ENCODE measurements at regions not wholly inside any gene's neighbourhood (a gene's known extent, or its start where the extent isn't known, plus 50 kb on each side); places are given as distances from the start of the nearest gene placed in this dataset.
"Not testable (repeated sequence)": the region's sequence is repeated elsewhere in the genome, so short reads cannot be mapped to it uniquely, and the experiment has no call there.

GRCh38 chr6:51060262-51060762, 241.6 kb downstream of the TFAP2B start:
- FAIRE-seq, result no peak

GRCh38 chr6:51062166-51062722, 243.6 kb downstream of the TFAP2B start:
- no peak for FAIRE-seq

- no peak for FAIRE-seq
Observed at GRCh38 chr6:51077821-51078518, 259.3 kb downstream of the TFAP2B start.

- FAIRE-seq, result no peak
Observed at GRCh38 chr6:51090343-51090742, 271.7 kb downstream of the TFAP2B start.

GRCh38 chr6:51093871-51094270, 275.2 kb downstream of the TFAP2B start:
- FAIRE-seq, result no peak

- FAIRE-seq, result no peak
Observed at GRCh38 chr6:51094271-51094670, 275.6 kb downstream of the TFAP2B start.

- no peak for FAIRE-seq
Observed at GRCh38 chr6:51098246-51098645, 279.6 kb downstream of the TFAP2B start.

- FAIRE-seq, result no peak
Observed at GRCh38 chr6:51098791-51099190, 280.1 kb downstream of the TFAP2B start.

GRCh38 chr6:51099201-51099600, 280.5 kb downstream of the TFAP2B start:
- FAIRE-seq, result no peak

GRCh38 chr6:51105357-51105756, 286.7 kb downstream of the TFAP2B start:
- FAIRE-seq, result no peak

GRCh38 chr6:51107769-51108203, 289.1 kb downstream of the TFAP2B start:
- no peak for FAIRE-seq

GRCh38 chr6:51108563-51109234, 290.0 kb downstream of the TFAP2B start:
- no peak for FAIRE-seq

- FAIRE-seq, result no peak
Observed at GRCh38 chr6:51112731-51113130, 294.1 kb downstream of the TFAP2B start.

- no peak for FAIRE-seq
Observed at GRCh38 chr6:51116723-51117122, 298.1 kb downstream of the TFAP2B start.

- FAIRE-seq, result no peak
Observed at GRCh38 chr6:51118792-51119191, 300.1 kb downstream of the TFAP2B start.

GRCh38 chr6:51120016-51120415, 301.3 kb downstream of the TFAP2B start:
- FAIRE-seq, result no peak

GRCh38 chr6:51121380-51121976, 302.8 kb downstream of the TFAP2B start:
- FAIRE-seq, result not testable (repeated sequence)

GRCh38 chr6:51129043-51129442, 310.4 kb downstream of the TFAP2B start:
- FAIRE-seq, result no peak

GRCh38 chr6:51137777-51138176, 319.1 kb downstream of the TFAP2B start:
- FAIRE-seq, result no peak

- no peak for FAIRE-seq
Observed at GRCh38 chr6:51139950-51140385, 321.3 kb downstream of the TFAP2B start.

- FAIRE-seq, result no peak
Observed at GRCh38 chr6:51141080-51141479, 322.4 kb downstream of the TFAP2B start.

GRCh38 chr6:51147756-51148155, 329.1 kb downstream of the TFAP2B start:
- no peak for FAIRE-seq

GRCh38 chr6:51152594-51152993, 333.9 kb downstream of the TFAP2B start:
- FAIRE-seq, result no peak

GRCh38 chr6:51153109-51153508, 334.4 kb downstream of the TFAP2B start:
- no peak for FAIRE-seq

Measured in islet of Langerhans (tissue), 1 donor.